OCI-LY7 (cell line): ENCODE measurements at regions not wholly inside any gene's neighbourhood (a gene's known extent, or its start where the extent isn't known, plus 50 kb on each side); places are given as distances from the start of the nearest gene placed in this dataset.
A peak's percentile ranks its signal among the peaks of the same experiment; 100 is the strongest.

Source experiments
- EZH2phosphoT487 ChIP-seq: fragments of 200-600 bp; sonication (generic); IDR thresholded peaks from 2 replicates; pipeline ENCODE4 v1.6.1; 2018; ENCODE audit warnings: low read depth, borderline replicate concordance, mild to moderate bottlenecking, mixed run types, antibody characterized with exemption, low read length, moderate library complexity, mixed read lengths
- TF ChIP-seq, protein P1 (sequence below): fragments of 200-600 bp; sonication (generic); conservative IDR thresholded peaks from 2 replicates; pipeline ENCODE4 v1.5.1; 2014; ENCODE audit warnings: mild to moderate bottlenecking, antibody characterized with exemption, low read length, moderate library complexity, mixed read lengths

DNA sequence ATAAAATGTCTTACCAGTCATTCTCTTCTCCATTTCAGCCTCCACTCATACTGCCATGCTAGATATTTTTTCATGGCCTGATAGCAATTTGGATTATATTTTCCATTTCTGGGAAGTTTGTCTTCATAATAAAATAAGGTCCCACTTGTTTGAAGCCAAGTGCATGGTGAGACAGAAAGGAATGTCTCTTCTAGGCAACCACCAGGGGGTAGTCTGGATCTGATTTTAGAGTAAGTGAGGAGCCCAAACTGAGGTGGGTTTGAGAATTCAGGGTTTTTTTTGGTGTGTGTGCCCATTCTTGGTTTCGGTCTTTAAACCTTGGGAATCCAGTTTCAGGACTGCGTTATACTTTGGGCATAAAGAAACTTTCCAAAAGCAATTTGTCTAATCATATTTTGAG lies 315.5 kb downstream of the RPRM start:
- TF ChIP-seq, protein P1, sequence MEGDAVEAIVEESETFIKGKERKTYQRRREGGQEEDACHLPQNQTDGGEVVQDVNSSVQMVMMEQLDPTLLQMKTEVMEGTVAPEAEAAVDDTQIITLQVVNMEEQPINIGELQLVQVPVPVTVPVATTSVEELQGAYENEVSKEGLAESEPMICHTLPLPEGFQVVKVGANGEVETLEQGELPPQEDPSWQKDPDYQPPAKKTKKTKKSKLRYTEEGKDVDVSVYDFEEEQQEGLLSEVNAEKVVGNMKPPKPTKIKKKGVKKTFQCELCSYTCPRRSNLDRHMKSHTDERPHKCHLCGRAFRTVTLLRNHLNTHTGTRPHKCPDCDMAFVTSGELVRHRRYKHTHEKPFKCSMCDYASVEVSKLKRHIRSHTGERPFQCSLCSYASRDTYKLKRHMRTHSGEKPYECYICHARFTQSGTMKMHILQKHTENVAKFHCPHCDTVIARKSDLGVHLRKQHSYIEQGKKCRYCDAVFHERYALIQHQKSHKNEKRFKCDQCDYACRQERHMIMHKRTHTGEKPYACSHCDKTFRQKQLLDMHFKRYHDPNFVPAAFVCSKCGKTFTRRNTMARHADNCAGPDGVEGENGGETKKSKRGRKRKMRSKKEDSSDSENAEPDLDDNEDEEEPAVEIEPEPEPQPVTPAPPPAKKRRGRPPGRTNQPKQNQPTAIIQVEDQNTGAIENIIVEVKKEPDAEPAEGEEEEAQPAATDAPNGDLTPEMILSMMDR: peak; percentile 69
- TF ChIP-seq EZH2phosphoT487: no peak
